ENCODE measurements at regions not wholly inside any gene's neighbourhood (a gene's known extent, or its start where the extent isn't known, plus 50 kb on each side); places are given as distances from the start of the nearest gene placed in this dataset.
"Not testable (repeated sequence)": the region's sequence is repeated elsewhere in the genome, so short reads cannot be mapped to it uniquely, and the experiment has no call there.

DNA sequence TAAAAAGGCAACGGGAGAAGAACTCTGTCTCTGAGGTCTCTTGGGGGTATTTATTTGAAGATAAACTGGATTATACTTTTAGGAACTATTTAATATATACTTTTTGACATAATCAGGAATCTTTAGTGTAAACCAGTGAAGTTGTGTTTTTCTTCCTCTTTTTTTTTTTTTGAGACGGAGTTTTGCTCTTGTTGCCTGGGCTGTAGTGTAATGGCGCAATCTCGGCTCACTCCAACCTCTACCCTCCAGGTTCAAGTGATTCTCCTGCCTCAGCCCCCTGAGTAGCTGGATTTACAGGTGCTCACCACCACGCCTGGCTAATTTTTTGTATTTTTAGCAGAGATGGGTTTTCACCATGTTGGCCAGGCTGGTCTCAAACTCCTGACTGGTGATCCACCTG is 68.5 kb upstream of the MAN2A1 start:
- TF ChIP-seq, protein P1, sequence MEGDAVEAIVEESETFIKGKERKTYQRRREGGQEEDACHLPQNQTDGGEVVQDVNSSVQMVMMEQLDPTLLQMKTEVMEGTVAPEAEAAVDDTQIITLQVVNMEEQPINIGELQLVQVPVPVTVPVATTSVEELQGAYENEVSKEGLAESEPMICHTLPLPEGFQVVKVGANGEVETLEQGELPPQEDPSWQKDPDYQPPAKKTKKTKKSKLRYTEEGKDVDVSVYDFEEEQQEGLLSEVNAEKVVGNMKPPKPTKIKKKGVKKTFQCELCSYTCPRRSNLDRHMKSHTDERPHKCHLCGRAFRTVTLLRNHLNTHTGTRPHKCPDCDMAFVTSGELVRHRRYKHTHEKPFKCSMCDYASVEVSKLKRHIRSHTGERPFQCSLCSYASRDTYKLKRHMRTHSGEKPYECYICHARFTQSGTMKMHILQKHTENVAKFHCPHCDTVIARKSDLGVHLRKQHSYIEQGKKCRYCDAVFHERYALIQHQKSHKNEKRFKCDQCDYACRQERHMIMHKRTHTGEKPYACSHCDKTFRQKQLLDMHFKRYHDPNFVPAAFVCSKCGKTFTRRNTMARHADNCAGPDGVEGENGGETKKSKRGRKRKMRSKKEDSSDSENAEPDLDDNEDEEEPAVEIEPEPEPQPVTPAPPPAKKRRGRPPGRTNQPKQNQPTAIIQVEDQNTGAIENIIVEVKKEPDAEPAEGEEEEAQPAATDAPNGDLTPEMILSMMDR (IDR thresholded peaks at IDR 0.05 in 4 of 5, conservative IDR thresholded peaks at IDR 0.05 in 1 of 5): not testable (repeated sequence)
- TF ChIP-seq POLR2A (IDR thresholded peaks at IDR 0.05): not testable (repeated sequence)
